ENCODE measurements at regions not wholly inside any gene's neighbourhood (a gene's known extent, or its start where the extent isn't known, plus 50 kb on each side); places are given as distances from the start of the nearest gene placed in this dataset.

DNA sequence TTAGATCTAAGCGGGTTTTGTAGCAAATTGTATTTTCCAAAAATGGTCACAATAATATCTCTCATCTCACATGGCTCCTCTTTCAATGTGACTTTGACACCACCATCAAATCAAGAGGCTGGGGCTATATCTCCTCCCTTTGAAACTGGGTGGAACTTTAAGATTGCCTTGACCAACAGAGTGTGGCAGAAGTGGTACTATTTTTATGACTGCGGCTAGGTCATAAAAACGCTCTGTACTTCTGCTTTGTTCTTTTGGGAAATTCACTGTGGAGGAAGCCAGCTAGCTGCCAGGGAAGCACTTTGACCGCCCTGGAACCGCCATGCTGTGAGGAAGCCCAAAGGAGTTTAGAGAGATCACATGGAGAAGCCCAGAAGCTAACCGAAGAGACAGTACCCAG lies 50.7 kb upstream of the ACOT11 start:
- Mint-ChIP-seq H3K27ac (no peak overlapping the region), H3K4me1 (ENCODE audit: low read depth) (peaks cover 6% of the 10 kb centered on the region), H3K36me3 (ENCODE audit: low read depth) (no peaks in the 10 kb centered on the region), H3K4me3 (no peak overlapping the region), H3K9me3 (no peaks in the 10 kb centered on the region), H3K27me3 (peaks cover 32% of the 10 kb centered on the region)

DNA sequence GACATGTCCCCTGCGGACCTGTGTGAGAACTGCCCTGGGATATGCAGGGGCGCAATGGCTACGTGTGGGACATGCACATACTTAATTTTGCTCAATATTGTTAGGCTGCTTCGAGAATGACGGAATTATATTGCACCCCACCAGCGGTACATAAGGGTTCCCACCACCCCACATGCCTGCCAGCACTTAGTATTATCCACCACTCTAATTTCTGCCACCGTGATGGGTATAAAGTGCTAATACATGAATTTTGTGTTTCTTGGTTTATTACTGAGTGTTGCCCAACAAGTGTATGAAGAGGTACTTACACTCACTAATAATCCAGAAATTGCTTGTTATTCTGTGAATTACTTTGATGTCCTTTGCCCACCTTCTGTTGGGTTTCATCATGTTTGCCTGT lies 52.1 kb upstream of the ACOT11 start:
- H3K27me3 Mint-ChIP-seq, result peaks cover 31% of the 10 kb centered on the region
- H3K4me1 Mint-ChIP-seq (ENCODE audit: low read depth), result peaks cover 7% of the 10 kb centered on the region

DNA sequence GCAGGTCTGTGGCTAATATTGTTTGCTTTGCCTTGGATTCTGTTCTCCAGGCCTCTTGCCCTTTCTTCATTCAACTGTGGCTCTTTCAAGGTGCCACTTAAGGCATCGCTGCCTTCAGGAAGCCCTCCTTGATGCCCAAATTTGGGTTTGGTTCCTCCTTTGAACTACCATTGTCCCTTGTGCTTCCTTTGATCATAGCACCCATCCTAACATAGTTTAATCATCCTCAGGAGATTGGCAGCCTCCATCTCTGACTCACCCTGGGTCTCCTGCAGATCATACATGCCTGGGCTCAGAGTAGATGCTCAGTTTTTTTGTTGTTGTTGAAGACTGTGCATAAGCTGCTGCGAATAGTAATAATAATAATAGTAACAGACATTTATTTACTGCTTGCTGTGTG lies 54.4 kb upstream of the ACOT11 start:
- peaks cover 28% of the 10 kb centered on the region for H3K27me3 Mint-ChIP-seq
- H3K36me3 Mint-ChIP-seq (ENCODE audit: low read depth), result no peaks in the 10 kb centered on the region
- H3K9me3 Mint-ChIP-seq, result no peaks in the 10 kb centered on the region
- peaks cover 8% of the 10 kb centered on the region for H3K4me1 Mint-ChIP-seq (ENCODE audit: low read depth)
- no peak overlapping the region for H3K4me3 Mint-ChIP-seq
- no peak overlapping the region for H3K27ac Mint-ChIP-seq

More for the DNA sequence above, 52.1 kb upstream of the ACOT11 start:
- H3K36me3 Mint-ChIP-seq (ENCODE audit: low read depth), result no peaks in the 10 kb centered on the region
- no peak overlapping the region for H3K4me3 Mint-ChIP-seq
- H3K9me3 Mint-ChIP-seq, result no peaks in the 10 kb centered on the region
- no peak overlapping the region for H3K27ac Mint-ChIP-seq

DNA sequence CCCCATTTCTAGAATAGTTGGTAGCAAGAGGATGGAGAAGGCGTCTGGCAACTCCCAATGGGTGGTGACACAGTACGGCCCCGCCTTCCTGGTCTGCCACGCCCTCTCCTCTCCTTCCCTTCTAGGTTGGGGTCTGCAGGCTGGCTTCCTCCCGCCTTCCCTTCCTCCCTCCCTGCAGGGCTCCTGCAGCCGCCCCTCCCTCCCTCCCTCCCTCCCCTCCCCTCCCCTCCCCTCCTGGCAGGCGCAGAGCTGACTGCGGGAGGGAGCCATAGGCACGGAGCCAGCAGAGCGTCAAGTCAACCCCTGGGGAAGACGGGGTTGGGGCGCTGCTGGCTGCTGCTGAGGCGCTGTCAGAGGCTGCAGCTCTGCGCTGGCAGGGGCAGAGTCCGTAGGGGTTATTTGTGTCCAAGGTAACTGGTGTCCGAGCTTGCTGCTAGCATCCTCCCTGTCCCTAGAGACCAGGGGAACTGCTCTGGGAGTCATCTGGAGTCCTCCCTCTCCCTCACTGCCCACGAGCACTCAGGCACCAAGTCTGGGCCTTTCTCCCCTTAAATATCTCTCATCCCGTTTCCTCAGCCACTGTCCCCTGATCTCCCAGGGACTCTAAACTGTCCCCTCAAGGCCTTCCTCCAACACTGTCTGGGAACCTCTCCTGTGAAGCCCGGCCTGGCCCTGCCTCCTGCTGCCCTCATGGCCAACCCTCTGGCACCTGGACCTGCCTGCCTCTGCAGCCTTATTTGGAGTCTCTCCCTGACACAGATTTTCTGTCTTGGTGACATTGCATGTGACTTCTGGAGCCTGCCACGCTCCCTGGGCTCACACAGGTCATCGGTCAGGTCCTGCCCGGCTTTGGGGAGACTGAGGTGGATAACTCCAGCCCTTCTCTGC lies 57.4 kb upstream of the ACOT11 start:
- no peaks in the 10 kb centered on the region for H3K9me3 Mint-ChIP-seq
- no peak overlapping the region for H3K27ac Mint-ChIP-seq
- no peaks in the 10 kb centered on the region for H3K36me3 Mint-ChIP-seq (ENCODE audit: low read depth)
- peaks cover 32% of the 10 kb centered on the region for H3K4me1 Mint-ChIP-seq (ENCODE audit: low read depth)
- H3K4me3 Mint-ChIP-seq, result no peak overlapping the region
- H3K27me3 Mint-ChIP-seq, result peaks cover 12% of the 10 kb centered on the region

DNA sequence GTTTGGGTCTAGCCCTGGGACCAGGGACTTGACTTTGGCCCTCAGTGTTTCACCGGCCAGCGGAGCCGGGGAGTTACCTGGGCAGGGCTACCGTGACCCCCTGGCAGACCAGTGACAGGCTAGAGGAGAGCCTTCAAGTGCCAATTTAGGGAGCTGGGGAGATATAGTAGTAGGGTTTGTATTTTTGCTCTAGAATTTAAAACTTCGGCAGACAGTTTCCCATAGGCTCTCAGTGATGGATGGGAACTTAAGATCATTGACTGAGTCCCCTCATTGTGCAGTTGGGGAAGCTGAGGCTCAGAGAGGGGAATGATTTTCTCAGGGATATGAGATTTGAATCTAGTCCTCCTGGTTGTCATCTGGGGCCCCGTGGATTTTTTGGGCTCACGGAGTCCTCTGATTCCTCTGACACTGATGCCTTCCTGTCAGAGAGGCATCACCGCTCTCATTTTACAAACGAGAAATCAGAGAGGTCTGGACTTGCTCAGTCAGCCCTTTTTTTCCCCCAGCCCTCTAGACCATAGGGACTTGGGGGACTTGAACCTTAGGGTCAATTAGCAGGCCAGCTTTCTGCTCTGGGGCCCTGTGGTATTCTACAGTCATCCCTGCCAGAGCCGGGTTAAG lies 58.3 kb upstream of the ACOT11 start:
- Mint-ChIP-seq H3K36me3 (ENCODE audit: low read depth) (no peaks in the 10 kb centered on the region), H3K27me3 (peaks cover 12% of the 10 kb centered on the region), H3K27ac (no peak overlapping the region), H3K4me1 (ENCODE audit: low read depth) (peaks cover 38% of the 10 kb centered on the region), H3K9me3 (no peaks in the 10 kb centered on the region), H3K4me3 (no peak overlapping the region)

DNA sequence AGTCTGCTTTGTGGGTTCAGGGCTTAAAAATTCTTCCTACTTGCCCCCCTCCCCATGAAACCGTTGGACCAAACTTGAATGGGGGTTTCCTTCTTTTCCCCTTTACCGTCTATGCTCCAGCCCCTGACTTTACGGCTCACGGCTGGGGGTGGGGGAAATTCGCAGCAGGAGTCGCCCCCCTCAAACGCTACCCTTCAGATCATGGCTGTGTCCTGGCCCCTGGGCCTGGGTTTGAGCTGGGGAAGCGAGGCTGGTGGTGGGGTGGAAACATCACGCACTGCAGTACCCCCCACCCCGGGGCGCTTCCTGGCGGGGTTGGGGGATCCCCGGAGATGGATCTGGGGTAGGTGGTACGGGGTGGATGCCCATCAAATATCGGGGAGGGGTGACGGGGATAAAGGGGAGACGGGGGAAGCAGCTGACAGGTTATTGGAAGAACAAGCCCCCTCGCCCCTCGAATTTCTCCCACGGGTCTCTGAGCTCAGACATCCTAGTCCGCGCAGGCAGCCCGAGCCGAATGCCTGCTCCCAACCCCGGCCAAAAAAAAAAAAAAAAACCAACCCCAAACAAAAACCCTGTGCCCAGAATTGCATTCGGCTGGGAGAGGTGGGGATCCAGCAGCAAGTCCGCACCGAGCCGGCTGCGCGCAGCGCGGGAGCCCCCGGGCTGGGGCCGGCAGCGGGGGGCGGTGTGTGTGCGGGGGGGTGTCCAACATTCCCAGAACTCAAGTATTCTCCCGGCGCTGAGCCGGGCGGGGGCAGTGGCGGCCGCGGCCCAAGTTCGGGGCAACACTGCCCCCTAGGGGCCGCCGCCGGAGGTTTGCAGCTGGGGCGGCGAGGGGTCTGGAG lies 59.0 kb upstream of the ACOT11 start:
- H3K4me3 Mint-ChIP-seq, result peak overlapping the region; percentile 80
- H3K9me3 Mint-ChIP-seq, result no peaks in the 10 kb centered on the region
- H3K27me3 Mint-ChIP-seq, result peaks cover 12% of the 10 kb centered on the region
- no peaks in the 10 kb centered on the region for H3K36me3 Mint-ChIP-seq (ENCODE audit: low read depth)
- H3K27ac Mint-ChIP-seq, result peak overlapping the region; percentile 28
- H3K4me1 Mint-ChIP-seq (ENCODE audit: low read depth), result peaks cover 38% of the 10 kb centered on the region

DNA sequence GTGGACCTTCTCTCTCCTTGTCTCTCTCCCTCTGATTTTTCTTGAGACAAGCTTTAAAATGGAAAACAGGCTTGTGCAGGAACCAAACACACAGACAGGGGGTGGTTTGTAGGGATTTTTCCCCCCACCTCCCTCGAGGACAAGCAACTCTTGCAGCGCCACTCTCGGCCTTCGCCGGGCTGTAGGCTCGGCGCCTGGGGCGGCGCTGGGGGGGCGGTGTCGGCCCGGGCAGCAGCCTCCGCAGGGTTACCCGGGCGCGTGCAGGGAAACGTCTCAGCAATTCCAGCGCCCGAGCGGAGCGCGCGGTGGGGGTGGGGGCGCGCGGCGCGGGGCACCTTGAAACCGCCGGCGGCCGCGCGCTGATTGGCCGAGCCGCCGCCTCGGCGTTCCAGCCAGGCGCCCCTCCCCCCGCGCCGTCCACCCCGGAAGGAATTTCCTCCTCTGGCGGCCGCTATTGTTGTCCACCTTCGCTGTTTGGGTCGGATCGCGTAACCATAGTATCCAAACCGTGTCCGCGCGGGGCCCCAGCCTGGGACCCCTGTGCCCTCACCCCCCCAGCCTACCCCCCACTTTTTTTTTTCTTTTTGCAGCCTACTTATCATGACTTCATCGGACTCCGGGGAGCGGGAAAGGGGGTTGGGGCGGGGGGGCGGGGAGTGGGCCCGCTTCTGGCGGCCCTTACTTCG lies 59.8 kb upstream of the ACOT11 start:
- H3K27me3 Mint-ChIP-seq, result peaks cover 12% of the 10 kb centered on the region
- H3K27ac Mint-ChIP-seq, result no peak overlapping the region
- no peaks in the 10 kb centered on the region for H3K36me3 Mint-ChIP-seq (ENCODE audit: low read depth)
- peaks cover 38% of the 10 kb centered on the region for H3K4me1 Mint-ChIP-seq (ENCODE audit: low read depth)
- H3K9me3 Mint-ChIP-seq, result no peaks in the 10 kb centered on the region
- peak overlapping the region; percentile 80 for H3K4me3 Mint-ChIP-seq

DNA sequence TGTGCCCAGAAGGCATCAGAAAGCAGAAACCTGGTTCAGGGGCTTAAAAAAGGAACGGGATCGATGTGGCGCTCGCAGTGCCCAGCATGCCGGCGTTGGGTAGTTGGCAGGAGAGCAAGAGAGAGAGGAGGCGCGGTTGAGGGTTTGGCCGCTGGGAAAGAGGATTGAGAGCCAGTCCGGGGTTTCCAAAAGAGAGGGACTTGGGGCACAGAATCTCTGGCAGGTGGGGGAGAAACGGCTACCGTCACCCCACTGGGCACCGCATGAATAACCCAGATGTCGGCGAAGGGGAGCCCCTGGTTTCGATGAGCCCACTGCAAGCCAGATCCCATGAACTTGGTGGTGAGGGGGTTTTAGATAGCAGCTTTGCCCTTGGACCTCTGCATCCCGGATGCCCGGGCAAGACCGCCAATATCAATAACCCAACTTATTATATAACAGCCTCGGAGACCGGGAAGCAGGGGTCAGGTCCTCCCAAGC lies 60.4 kb upstream of the ACOT11 start:
- Mint-ChIP-seq H3K27me3 (peaks cover 12% of the 10 kb centered on the region), H3K36me3 (ENCODE audit: low read depth) (no peaks in the 10 kb centered on the region), H3K4me3 (peak overlapping the region; percentile 65), H3K27ac (peak overlapping the region; percentile 53), H3K4me1 (ENCODE audit: low read depth) (peaks cover 38% of the 10 kb centered on the region), H3K9me3 (no peaks in the 10 kb centered on the region)

DNA sequence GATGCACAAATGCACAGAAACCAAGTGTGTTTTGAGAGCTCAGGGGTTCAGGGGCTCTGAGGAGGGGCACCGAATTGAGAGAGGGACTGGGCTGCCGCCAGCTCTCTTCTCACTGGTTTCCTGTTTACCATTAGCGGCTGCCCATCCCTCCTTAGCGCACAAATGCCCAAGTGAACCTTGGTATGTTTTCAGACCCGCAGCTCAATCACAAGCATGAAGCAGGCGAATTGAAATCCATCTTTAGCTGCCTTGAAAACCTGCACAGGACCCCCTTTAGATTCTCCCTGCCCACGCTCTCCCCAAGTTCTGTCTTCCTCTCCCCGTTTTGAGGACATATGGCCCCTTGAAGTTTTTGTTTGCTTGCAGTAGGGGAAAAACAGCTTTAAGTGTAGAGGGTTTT lies 61.1 kb upstream of the ACOT11 start:
- Mint-ChIP-seq H3K36me3 (ENCODE audit: low read depth) (no peaks in the 10 kb centered on the region), H3K27ac (no peak overlapping the region), H3K4me3 (peak overlapping the region; percentile 24), H3K27me3 (peaks cover 12% of the 10 kb centered on the region), H3K9me3 (no peaks in the 10 kb centered on the region), H3K4me1 (ENCODE audit: low read depth) (peaks cover 41% of the 10 kb centered on the region)

DNA sequence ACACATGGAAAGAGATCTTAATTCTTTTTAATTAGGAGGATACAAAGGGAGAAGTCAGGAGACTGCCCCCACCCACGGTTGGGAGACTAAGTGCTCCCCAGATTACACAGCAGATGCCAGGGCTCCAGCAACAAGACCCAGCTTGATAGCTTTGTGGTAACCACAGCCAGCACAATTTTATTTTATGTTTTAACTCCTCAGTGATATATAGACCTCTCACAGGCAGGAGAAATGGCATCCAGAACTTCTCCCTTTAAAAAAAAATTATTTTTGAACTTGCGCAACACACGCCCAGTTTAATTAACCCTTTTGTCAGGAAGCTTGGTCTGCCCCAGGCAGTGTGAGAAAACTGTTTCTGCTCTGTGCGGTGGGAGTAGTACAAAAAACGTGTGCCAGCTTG lies 62.6 kb upstream of the ACOT11 start:
- no peaks in the 10 kb centered on the region for H3K9me3 Mint-ChIP-seq
- peaks cover 52% of the 10 kb centered on the region for H3K4me1 Mint-ChIP-seq (ENCODE audit: low read depth)
- H3K36me3 Mint-ChIP-seq (ENCODE audit: low read depth), result no peaks in the 10 kb centered on the region
- peak overlapping the region; percentile 38 for H3K27ac Mint-ChIP-seq
- peaks cover 4% of the 10 kb centered on the region for H3K27me3 Mint-ChIP-seq
- H3K4me3 Mint-ChIP-seq, result no peak overlapping the region

DNA sequence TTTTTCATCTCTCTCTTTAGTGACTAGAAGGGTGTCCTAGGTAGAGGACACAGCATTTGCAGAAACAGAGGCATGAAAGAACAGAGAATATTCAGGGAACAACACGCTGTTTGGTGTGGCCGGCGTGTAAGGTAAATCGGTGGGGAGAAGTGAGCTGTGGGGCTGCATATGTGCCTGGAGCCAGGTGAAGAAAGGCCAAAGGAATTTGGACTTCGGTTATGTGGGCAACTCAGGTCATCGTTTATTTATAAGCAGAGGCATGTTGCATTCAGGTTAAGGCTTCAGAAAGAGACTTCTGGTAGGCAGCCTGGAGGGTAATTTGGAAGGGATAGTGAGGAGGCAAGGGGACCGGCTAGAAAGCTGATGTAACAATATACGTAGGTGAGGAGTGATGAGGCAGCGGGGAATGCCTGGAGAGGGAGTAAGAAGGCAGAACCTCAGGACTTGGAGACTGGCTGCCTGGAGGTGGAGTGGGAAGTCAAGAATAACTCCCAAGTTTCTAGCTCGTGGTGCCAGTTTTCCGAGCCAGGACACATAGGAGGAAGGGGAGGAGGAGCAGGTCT lies 64.1 kb upstream of the ACOT11 start:
- no peaks in the 10 kb centered on the region for H3K36me3 Mint-ChIP-seq (ENCODE audit: low read depth)
- H3K4me3 Mint-ChIP-seq, result no peak overlapping the region
- H3K9me3 Mint-ChIP-seq, result no peaks in the 10 kb centered on the region
- peaks cover 60% of the 10 kb centered on the region for H3K4me1 Mint-ChIP-seq (ENCODE audit: low read depth)
- no peak overlapping the region for H3K27ac Mint-ChIP-seq
- peaks cover 4% of the 10 kb centered on the region for H3K27me3 Mint-ChIP-seq

DNA sequence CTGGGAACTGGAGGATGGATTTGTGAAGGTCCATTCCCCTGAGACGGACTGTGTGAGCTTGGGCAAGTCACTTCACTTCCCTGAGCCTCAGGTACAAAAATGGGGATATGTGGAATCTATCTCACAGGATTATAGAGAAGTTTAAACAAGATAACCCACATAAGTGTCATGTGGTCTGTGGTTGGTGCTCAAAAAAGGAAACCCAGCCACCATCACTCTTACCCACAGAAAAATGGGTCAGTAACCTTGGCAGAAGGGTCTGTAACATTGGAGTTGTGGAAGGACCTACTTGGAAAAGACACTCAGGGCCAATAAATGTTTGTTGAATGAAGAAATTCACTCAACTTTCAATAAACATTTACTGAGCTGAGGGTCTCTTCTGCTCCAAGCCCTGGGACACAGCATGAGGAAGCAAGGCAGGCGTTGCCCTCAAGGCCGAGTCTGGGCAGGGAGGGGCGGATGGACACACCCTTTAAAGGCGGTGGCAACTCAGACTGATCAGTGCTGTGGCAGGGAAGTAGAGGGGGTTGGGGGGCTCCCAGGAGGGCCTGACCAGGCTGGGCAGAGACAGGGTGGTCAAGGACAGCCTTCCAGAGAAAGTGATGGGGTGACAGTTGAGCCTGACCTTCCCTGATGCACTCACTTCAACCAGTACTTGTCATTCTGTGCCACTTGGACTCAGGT lies 66.7 kb upstream of the ACOT11 start:
- peaks cover 62% of the 10 kb centered on the region for H3K4me1 Mint-ChIP-seq (ENCODE audit: low read depth)
- no peaks in the 10 kb centered on the region for H3K9me3 Mint-ChIP-seq
- no peaks in the 10 kb centered on the region for H3K36me3 Mint-ChIP-seq (ENCODE audit: low read depth)
- no peak overlapping the region for H3K27ac Mint-ChIP-seq
- H3K4me3 Mint-ChIP-seq, result no peak overlapping the region
- no peaks in the 10 kb centered on the region for H3K27me3 Mint-ChIP-seq

DNA sequence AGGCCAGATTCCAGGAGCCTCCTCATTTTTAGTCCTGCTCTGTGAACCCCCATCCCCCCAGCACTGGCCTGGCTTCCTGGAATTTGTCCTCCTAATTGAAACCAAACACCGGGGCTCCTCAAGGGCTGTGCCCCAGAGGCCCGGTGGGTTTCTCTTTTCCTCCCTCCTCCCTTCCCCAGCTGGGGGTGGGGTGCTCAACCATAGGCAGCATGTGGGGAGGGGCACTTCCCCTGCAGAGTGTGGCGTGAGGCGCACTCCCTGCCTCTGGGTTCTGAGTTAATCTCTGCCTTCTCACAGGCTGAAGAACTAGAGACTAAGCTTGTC lies 67.5 kb upstream of the ACOT11 start:
- Mint-ChIP-seq H3K4me1 (ENCODE audit: low read depth) (peaks cover 61% of the 10 kb centered on the region), H3K27me3 (no peaks in the 10 kb centered on the region), H3K4me3 (no peak overlapping the region), H3K9me3 (no peaks in the 10 kb centered on the region), H3K36me3 (ENCODE audit: low read depth) (no peaks in the 10 kb centered on the region), H3K27ac (peak overlapping the region; percentile 51)

Measured in stimulated activated naive CD8-positive, alpha-beta T cell treated with anti-CD3 and anti-CD28 coated beads, Interleukin-15, Interleukin-2, amounts not matched to agents 100 ng/mL and 50 ng/mL, for 24 hours (primary cell).